ENCODE measurements at regions not wholly inside any gene's neighbourhood (a gene's known extent, or its start where the extent isn't known, plus 50 kb on each side); places are given as distances from the start of the nearest gene placed in this dataset.

GRCh38 chr10:124160943-124161582 lies 67.7 kb upstream of the CHST15 start:
- no peak for TF ChIP-seq HMGXB4 (CRISPR knock-in tag; IDR thresholded peaks at IDR 0.05)
- TF ChIP-seq CTCF (IDR thresholded peaks at IDR 0.05): no peak
- TF ChIP-seq FOXJ3 (CRISPR knock-in tag; IDR thresholded peaks at IDR 0.05; ENCODE audit: borderline replicate concordance): no peak
- no peak for TF ChIP-seq USF1 (CRISPR knock-in tag; IDR thresholded peaks at IDR 0.05)
- no peak for TF ChIP-seq ZNF317 (CRISPR knock-in tag; IDR thresholded peaks at IDR 0.05; ENCODE audit: borderline replicate concordance, low read depth)
- no peak for TF ChIP-seq NFE2L1 (CRISPR knock-in tag; IDR thresholded peaks at IDR 0.05)
- no peak for TF ChIP-seq E2F4 (CRISPR knock-in tag; IDR thresholded peaks at IDR 0.05; ENCODE audit: borderline replicate concordance, low read depth)
- TF ChIP-seq, protein P1, sequence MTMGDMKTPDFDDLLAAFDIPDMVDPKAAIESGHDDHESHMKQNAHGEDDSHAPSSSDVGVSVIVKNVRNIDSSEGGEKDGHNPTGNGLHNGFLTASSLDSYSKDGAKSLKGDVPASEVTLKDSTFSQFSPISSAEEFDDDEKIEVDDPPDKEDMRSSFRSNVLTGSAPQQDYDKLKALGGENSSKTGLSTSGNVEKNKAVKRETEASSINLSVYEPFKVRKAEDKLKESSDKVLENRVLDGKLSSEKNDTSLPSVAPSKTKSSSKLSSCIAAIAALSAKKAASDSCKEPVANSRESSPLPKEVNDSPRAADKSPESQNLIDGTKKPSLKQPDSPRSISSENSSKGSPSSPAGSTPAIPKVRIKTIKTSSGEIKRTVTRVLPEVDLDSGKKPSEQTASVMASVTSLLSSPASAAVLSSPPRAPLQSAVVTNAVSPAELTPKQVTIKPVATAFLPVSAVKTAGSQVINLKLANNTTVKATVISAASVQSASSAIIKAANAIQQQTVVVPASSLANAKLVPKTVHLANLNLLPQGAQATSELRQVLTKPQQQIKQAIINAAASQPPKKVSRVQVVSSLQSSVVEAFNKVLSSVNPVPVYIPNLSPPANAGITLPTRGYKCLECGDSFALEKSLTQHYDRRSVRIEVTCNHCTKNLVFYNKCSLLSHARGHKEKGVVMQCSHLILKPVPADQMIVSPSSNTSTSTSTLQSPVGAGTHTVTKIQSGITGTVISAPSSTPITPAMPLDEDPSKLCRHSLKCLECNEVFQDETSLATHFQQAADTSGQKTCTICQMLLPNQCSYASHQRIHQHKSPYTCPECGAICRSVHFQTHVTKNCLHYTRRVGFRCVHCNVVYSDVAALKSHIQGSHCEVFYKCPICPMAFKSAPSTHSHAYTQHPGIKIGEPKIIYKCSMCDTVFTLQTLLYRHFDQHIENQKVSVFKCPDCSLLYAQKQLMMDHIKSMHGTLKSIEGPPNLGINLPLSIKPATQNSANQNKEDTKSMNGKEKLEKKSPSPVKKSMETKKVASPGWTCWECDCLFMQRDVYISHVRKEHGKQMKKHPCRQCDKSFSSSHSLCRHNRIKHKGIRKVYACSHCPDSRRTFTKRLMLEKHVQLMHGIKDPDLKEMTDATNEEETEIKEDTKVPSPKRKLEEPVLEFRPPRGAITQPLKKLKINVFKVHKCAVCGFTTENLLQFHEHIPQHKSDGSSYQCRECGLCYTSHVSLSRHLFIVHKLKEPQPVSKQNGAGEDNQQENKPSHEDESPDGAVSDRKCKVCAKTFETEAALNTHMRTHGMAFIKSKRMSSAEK (CRISPR knock-in tag; IDR thresholded peaks at IDR 0.05; ENCODE audit: borderline replicate concordance): no peak
- no peak for TF ChIP-seq ZNF121 (CRISPR knock-in tag; IDR thresholded peaks at IDR 0.05)
- no peak for TF ChIP-seq JUN (CRISPR knock-in tag; IDR thresholded peaks at IDR 0.05)
- no peak for TF ChIP-seq ATF3 (CRISPR knock-in tag; conservative IDR thresholded peaks at IDR 0.05)
- no peak for TF ChIP-seq ELF4 (CRISPR knock-in tag; IDR thresholded peaks at IDR 0.05; ENCODE audit: low read depth)

All from WTC11 (cell line).